Kidney epithelial cell (primary cell): ENCODE measurements at regions not wholly inside any gene's neighbourhood (a gene's known extent, or its start where the extent isn't known, plus 50 kb on each side); places are given as distances from the start of the nearest gene placed in this dataset.

Experiments used
- DNase-seq: peaks from one replicate; pipeline ENCODE4 v3.0.0-alpha.2; 2010; ENCODE audit warnings: low read depth
- H3K27me3 ChIP-seq: 2 replicates; pipeline ENCODE4 v1.6.0; 2011; ENCODE audit warnings: low read length; ENCODE audit not compliant: control insufficient read depth, insufficient read depth
- H3K36me3 ChIP-seq: 2 replicates; pipeline ENCODE4 v1.5.1; 2011; ENCODE audit warnings: low read length; ENCODE audit not compliant: control insufficient read depth, insufficient read depth
- H3K4me3 ChIP-seq: 2 replicates; pipeline ENCODE4 v1.5.1; 2011; ENCODE audit warnings: low read depth, mild to moderate bottlenecking, control low read depth, low read length
- TF ChIP-seq, protein P1 (sequence below): IDR thresholded peaks from 2 replicates; pipeline ENCODE4 v1.5.1; 2011; ENCODE audit warnings: mild to moderate bottlenecking, moderate library complexity, low read length, control low read depth, inconsistent platforms; ENCODE audit not compliant: insufficient read depth, poor library complexity, severe bottlenecking

DNA sequence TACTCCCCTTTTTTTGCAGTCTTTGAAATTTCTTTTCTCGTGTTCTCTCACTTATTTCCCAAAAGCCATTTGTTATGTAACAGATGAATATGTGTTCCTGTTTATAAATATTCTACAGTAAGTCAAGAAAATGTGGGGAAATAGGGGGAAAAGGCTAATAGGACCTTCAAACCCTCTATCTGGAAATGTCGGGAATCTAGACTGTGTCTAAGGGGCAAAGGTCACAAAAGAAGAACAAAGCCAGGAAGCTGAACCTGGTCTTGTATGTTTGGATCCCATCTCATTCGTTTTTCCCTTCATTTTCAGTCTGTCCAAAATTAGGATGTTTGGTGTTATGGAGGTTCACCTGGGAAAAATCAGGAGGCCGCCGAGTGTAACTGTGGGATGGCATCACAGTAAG, 490.3 kb downstream of the NR2F1-AS1 start:
- no peak for DNase-seq
- H3K4me3 ChIP-seq: no peak overlapping the region
- H3K36me3 ChIP-seq: no peaks in the 10 kb centered on the region
- H3K27me3 ChIP-seq: no peaks in the 10 kb centered on the region
- TF ChIP-seq, protein P1, sequence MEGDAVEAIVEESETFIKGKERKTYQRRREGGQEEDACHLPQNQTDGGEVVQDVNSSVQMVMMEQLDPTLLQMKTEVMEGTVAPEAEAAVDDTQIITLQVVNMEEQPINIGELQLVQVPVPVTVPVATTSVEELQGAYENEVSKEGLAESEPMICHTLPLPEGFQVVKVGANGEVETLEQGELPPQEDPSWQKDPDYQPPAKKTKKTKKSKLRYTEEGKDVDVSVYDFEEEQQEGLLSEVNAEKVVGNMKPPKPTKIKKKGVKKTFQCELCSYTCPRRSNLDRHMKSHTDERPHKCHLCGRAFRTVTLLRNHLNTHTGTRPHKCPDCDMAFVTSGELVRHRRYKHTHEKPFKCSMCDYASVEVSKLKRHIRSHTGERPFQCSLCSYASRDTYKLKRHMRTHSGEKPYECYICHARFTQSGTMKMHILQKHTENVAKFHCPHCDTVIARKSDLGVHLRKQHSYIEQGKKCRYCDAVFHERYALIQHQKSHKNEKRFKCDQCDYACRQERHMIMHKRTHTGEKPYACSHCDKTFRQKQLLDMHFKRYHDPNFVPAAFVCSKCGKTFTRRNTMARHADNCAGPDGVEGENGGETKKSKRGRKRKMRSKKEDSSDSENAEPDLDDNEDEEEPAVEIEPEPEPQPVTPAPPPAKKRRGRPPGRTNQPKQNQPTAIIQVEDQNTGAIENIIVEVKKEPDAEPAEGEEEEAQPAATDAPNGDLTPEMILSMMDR: no peak

DNA sequence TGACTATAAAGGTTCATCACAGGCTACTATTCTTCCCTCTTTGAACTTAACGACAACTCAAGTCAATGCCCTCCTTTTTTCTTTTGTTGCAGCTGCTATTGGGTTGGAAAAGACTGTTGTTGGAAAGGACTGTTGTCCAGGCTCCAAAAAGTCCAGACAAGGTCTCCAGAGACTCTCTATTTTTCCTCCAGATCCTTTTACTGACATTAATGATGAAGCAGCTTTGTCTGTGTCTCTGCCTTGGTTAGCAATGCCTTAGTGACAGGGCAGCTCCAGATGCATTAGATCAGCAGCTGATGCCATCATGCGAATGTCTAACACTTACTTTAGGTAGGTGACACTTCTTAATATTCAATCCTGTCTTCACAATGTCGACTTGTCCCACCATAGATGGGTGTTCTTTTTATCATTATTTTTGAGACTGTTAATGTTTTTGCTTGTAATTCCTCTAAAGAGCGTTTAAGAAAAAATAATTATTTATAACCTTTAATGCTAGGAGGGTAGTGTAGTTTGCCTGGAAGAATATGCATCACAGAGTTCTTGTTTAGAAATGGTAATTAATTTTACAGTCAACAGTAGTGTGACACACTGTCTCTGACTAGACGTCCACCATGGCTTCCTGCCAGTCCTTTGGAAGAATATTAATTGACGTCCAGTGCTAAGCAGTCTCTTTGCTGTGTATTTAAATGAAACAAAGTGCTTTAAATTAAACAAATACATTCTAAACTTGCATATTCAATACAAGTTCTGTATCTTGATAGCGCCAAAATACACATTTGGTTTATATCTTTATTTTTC, 492.2 kb downstream of the NR2F1-AS1 start:
- TF ChIP-seq, protein P1: no peak
- Histone ChIP-seq H3K36me3 (no peaks in the 10 kb centered on the region), H3K27me3 (no peaks in the 10 kb centered on the region), H3K4me3 (no peak overlapping the region)
- no peak for DNase-seq

DNA sequence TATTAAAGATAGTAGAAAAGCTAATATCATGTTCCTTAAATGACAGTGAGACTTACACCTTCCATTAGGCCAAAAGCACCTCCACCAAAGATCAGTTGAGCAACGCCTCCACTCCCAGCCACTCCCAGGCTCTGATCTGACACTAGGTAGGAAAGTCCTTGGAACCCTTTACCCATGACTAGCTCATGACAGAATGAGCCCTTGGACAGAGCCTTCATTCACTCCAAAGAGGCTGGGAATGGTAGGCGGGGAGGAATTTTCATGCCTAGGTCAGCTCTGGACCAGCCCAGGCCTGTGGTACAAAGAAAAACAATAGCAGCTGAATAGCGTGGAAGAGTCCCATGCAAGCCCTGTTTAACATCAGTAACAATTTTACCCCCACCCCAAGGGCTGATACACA, 493.7 kb downstream of the NR2F1-AS1 start:
- DNase-seq: no peak
- Histone ChIP-seq H3K36me3 (no peaks in the 10 kb centered on the region), H3K4me3 (no peak overlapping the region), H3K27me3 (no peaks in the 10 kb centered on the region)
- TF ChIP-seq, protein P1: no peak

DNA sequence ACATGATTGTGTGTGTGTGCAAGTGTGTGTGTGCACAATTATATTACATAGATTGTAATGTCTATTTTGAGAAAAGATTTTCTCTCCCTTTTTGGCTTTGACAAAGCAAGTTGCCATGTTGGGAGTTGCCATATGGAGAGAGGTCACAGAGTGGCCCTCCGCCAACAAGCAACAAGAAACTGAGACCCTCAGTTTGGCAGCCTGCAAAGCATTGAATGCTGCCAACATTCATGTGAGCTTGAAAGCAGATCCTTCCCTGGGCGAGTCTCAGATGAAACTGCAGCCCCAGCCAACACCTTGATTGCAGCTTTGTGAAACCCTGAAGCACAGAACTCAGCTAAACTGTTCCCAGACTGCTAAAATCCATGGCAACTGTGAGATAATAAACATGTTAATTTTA, 498.0 kb downstream of the NR2F1-AS1 start:
- TF ChIP-seq, protein P1: no peak
- no peaks in the 10 kb centered on the region for H3K27me3 ChIP-seq
- H3K4me3 ChIP-seq: no peak overlapping the region
- DNase-seq: no peak
- H3K36me3 ChIP-seq: no peaks in the 10 kb centered on the region

DNA sequence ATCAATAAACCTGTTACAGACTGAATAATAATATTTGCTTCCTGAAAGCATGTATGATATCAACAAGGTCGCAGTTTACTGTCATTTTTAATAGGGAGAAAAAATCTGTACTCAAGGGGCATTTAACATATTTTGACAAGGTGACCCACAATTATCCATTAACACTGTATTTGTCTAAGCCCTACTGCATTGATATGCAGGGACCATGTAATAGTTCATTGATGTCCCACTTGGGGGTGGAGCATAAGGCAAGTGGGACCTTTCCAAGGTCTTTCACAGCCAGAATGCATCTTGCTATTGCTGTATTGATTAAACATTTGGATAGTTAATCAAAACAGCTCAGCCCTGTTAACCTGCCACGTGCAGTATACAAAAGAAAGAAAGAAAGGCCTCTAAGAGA, 502.0 kb downstream of the NR2F1-AS1 start:
- no peak overlapping the region for H3K4me3 ChIP-seq
- no peaks in the 10 kb centered on the region for H3K36me3 ChIP-seq
- no peak for DNase-seq
- no peaks in the 10 kb centered on the region for H3K27me3 ChIP-seq
- TF ChIP-seq, protein P1: no peak
